Iris pigment epithelial cell (primary cell): ENCODE measurements at regions not wholly inside any gene's neighbourhood (a gene's known extent, or its start where the extent isn't known, plus 50 kb on each side); places are given as distances from the start of the nearest gene placed in this dataset.
A peak's percentile ranks its signal among the peaks of the same experiment; 100 is the strongest.
"Not testable (repeated sequence)": the region's sequence is repeated elsewhere in the genome, so short reads cannot be mapped to it uniquely, and the experiment has no call there.

Experiments used
- DNase-seq: peaks from one replicate; pipeline ENCODE4 v3.0.0-alpha.2; 2011; ENCODE audit warnings: low read depth

DNA sequence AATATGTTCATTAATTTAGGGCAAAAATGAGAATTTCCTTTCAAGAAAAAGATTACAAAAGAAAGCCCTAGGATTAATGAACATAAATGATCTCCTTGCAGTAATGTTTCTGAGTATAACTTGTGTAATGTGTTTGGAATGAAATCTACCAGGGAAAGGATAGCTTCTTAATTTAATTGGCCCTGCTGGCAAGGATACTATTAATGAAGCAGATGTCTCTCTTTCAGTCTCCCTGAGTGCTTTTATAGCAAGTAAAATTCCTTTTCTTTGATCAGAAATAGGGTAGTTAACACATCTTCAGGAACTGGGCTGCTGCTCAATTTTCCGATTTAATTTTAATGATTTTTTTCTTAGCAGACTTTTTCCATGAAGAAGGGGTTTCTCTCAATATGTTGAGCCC is 379.4 kb upstream of the PDE3A start:
- DNase-seq = no peak

DNA sequence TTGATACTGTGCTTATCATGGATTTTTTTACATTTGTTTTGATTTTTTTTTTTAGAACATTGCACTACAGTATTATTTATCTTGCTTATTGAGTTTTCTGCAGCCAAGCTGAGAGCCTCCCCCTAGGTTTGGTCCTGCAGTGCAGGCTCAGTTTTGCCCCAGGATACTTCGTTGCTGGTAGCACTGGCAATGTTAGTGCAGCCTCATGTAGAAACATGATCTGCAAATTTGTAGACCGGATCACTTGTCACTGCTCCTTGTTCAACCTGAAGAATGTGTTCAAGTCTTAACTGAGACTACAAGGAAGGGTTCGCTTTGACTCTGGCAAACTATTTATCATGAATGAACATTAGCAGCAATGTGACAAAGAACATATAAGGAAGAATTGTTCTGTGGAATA is 377.2 kb upstream of the PDE3A start:
- no peak for DNase-seq

DNA sequence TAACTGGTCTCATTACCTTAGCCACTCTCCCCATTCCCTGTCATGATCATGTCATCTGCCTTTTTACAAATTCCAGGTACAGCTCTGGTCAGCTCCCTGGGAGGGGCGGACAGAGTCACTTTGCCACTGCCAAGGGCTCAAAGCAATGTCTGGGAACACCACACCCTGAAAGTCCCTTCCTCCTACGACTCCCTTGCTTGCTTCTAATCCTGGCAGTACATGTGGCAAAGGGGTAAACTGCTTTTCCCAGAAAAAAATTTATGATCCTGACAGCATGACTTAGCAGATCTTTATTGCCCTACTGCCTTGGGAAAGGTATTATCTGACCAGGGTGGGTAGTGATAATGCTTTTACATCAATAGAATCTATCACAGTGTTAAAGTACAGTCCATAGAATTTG is 376.0 kb upstream of the PDE3A start:
- DNase-seq = no peak

DNA sequence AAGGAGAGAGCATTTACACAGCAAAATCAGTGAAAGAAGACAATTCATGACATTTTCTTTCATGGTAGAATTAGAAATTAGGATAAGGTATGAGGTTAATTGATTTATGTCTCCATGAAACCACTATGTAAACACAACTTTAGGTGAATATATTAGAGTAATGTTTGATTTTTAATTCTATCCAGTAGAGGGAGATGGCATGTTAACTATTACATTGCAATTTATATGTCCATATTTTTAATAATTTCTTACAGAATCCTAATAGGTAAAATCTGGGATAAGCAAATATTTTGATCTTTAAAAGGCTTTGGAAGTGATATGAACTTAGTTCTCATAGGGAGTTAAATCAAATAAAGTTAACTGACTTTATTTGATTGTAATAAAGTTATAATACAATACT is 373.4 kb upstream of the PDE3A start:
- DNase-seq = no peak

DNA sequence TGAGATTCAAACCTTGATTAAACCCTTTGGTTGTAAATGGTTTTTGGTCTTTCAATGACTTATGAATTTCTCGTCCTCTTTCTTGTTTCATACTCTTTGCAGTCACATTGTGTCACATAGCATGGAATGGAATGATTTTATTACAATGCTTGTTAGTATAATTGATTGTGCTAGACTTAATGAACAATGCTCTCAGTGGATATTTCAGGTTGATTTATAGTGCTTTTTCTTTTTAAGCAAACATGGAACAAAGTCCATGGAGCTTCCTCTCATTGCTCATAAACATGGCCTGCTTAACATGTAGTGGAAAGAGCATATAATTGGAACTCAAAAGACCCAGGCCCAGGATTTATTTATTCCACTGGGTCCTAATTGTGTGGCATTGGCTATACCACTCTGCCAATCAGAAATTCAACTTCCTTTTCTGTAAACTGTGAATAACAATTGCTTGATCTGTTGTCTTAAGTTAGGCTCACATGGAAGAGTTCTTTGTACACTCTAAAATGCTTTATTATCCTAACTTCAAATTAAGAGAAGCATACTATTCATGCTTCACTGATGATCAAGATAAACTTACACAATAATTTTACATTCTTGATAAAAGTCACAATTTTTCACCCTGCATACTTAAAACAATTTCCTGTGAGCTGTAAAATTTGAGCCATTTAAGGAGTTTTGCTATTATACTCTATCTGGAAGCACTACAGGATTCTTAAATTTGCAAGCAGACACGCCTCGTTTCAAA is 370.5 kb upstream of the PDE3A start:
- DNase-seq = peak; percentile 34

DNA sequence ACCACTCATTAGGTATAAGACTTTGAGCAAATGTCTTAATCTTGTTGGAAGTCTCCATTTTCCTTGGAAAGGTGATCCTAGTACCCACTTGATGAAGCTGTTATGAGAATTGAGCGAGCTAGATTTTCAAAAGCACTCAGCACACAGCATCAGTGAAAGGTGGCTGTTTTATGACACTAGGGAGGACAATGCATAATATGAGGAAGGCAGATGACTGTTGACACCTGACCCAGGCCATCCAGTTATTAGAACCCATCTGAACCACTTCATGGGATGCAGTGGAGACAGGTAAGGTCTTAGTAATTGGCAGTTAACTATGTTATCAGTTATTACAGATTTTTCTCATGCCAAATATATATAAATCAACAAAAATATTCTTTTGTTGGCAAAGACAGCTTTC is 369.9 kb upstream of the PDE3A start:
- DNase-seq = no peak

DNA sequence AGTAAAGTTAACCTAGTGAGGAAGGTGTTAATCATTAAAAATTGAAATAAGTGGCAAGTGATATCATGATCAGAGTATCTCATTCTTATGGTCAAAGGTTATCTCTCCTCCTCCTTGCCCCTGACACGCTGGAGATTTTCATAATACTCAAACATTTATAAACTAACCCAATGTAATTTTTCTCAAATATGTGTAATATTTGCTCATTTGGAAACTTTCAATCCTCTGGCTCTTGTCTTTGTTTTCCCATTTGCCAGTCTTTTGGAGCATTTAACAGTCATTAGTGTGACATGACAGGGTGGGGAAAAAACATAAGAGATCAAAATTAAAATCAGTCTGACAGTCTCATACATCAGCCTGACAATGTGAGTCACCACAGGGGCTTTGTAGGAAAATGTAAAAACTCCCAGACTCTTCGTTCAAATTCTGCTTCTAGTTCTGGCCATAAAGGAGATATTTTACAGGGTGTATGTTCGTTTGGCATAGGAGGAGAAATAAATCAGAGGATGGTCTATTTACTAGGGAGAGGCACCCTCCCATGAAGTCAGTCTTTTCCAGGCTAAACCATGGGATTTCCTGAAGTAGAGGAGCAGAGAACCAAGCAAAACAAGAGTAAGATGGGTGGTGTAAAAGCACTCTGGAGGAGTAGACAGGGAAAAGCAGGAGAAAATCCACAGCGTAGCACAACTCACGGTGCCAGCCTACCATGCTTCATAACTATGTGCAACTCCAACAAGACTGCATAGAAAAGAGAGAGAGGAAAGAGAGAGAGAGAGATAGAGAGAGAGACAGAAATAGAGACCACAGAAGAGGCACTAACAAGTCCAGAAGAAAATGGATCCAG is 369.2 kb upstream of the PDE3A start:
- peak; percentile 23 for DNase-seq

DNA sequence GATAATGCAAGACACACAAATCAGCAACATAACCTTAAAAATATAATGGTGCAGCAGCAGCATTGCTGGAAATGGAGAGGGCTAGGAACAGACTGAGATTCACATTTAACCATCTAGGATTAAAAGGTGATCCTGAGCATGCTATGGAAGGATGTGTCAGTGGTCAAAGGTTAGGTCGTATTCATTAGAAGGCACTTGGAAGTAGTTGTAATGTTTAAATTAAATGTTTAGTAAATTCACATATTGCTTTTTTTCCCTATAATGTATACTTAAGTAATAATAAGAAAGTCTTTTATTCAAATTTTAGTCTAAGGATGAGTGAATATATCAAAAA is 368.6 kb upstream of the PDE3A start:
- no peak for DNase-seq

DNA sequence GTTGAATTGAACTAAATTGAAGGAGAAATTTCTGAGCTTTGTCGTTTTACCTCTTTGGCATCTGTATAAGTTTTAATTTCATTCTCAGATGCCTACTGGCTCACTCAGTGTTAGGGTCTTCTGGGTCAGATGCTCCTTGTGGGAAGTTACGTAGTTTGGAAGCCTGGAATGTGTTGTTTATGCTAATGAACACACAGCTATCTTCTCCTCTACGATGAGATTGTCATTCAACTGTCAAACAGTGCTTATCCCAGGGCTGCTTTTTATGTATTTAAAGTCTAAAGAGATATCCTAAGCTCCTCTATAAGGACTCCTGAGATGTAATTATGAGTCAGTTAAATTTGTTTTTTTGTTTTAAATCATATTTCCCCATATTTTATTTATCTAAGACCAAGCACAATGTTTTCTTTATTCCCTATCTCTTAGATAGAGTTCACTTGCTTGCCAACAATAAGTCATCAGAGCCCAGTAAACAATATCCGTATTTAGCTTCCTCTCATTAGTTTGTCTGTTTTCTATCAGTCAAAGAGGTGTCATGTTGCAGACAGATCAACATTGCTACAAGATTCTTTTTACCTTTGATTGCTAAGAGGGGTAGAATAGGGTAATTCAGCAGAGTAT is 368.0 kb upstream of the PDE3A start:
- DNase-seq = peak; percentile 13

DNA sequence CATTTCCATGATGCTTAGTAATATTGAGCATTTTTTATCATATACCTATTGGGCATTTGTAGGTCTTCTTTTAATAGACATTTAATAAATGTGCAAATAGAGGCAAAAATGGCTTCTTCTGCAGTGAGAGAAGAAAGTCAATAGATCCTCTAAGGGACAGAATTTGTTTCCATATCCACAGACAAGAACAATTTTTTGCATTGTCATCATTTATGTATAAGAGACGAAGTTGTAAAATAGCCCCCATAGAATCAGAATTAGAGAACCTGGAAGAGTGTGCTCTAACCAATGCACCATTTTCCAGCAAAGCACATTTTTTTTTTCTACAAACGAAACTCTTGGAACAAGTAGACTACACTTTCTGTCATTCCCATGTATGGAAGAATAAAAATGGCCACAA is 365.1 kb upstream of the PDE3A start:
- no peak for DNase-seq

DNA sequence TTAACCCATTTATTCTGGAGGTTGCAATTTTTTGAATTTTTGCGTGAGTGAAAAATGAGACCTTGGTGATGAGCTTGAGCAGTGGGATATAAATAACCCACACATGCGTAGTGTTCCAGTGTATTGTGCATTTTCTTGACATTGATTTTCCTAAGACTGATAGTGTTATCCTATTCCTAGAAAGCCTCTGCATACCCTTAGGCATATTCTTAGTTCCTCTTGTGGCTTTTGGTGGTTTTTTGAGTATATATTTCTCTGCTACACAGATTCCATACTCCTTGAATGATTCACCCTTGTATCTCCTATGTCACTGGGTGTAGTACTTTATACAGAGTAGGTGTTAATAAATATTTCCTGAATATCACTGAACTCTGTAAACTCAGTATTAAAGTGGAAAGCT is 363.4 kb upstream of the PDE3A start:
- no peak for DNase-seq

DNA sequence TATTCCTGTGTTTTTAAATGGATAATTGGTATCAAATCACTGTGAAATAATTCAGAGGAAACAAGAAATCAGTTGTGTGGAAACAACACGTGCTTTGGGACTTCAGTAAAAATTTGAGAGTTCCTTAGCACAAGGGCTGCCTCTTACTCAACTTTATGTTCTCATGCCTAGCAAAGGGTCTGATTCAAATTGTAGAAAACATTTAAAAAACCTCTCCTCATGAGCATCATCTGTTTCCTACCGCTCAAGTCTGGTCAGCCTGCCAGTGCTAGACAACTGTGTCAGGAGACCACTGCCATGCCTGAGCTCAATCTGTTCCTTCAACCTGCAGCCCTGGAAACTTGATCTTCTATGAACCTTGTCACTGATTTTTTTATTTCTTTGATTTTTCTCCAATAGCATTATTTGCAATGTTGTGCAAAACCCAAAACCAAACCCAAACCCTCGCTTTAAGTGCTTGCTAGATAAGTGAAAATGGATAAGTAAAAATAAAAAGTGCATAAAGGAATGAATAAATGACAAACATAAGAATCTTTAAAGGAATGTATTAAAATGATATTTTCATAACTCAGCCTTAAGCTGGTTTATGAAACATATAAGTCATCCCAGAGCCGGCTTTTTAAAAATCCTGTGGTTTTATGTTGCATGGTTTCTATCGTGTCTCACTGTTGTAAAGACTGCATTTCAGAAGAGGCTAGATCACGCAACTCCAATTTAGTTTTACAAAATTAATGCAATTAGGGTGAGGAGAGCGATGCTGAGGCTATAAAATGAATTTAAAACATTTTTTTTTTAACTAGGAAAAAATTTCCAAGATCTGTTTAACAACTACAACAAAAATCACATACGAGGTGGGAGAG is 361.2 kb upstream of the PDE3A start:
- DNase-seq = peak; percentile 62

DNA sequence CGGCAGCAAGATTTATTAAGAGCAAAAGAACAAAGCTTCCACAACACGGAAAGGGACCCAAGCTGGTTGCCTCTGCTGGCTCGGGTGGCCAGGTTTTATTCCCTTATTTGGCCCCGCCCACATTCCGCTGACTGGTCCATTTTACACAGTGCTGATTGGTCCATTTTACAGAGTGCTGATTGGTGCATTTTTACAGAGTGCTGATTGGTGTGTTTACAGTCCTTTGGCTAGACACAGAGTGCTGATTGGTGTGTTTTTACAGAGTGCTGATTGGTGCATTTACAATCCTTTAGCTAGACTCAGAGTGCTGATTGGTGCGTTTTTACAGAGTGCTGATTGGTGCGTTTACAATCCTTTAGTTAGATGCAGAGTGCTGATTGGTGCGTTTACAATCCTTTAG is 358.4 kb upstream of the PDE3A start:
- DNase-seq = not testable (repeated sequence)

DNA sequence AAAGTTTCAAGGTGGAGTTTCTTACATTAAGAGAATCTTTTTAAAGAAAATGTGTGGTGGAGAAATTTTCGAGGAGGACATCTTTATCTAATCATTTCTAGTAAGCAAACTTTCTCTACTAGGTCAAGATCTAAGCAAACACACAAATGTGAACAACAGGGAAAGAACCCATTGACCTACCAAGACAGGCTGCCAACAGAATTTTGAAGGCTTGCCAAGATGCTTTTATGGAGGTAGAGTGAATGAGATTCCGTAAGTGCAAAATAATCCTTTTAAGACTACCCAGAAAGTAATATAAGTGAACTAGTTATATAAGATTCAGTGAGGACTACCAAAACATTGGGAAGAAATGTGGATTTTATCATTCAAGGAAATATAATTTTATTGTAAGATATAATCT is 357.1 kb upstream of the PDE3A start:
- DNase-seq = peak; percentile 47

DNA sequence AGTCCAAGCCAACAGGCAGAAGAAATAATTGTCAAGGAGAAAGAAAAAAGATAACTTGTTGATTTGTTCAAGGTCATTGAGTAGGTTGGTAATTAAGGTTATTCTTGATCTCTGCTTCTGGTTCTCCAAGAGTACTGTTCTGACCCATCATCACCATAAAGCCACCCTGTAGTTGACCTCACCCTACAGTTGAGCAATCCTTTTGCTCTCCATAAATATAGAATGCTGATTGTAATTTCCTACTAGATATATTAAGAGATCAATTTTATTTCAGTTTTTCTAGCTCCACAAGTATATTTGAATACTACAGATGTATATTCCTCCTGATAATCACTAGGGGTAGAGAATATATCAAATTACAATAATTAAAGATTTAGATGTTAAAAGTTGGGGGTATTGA is 350.5 kb upstream of the PDE3A start:
- DNase-seq = no peak

DNA sequence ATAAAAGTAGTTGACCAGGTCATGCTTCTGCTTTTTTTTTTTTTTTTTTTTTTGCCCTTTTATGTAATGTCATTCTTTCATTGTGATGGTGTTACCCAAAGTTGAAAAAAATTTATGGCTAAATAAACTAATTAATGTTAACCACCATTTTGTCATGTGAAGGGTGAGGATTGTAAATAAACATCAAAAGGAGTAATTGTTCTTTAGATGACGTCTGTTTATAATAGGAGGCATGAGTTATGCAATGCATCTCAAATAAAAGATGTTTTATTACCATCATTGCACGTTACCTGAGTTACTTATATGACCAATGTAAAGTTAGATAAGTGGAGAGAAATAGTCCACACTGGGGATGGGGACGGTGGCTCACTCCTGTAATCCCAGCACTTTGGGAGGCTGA is 349.9 kb upstream of the PDE3A start:
- no peak for DNase-seq

DNA sequence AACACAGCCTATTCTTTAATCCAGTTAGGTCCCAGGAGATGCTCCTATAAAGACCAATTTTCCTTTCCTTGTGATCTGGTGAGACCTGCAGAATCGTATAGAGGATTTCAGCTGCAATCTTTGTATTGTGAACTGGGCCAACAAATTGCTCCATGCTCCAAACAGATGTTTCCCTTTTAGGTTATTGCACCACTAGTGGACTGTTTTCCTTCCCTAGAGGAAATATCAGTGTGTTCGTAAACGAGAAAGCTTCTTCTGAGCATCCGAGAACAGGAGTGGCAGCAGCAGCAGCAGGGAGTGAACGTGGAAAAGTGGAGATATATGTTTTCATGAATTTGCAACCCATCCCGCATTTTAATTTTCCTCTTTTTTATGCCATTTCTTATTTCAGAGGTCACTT is 344.1 kb upstream of the PDE3A start:
- no peak for DNase-seq

DNA sequence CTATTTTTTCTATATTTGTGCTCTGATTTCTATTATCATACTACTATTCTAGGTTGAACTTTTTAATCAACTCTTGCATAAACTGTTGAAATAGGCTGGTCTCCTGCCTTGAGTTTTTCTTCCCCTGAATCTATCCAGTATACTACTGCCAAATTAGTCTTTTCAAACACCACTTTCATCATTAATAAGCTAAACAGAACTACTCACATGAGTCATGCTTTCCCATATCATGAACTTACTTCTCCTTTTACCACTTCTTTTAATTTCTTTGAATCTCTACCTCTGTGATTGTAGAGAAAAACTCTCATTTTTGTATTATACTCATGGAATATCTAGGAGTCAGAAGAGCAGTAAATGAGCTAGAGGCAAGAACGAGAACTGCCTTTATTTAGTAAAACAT is 340.3 kb upstream of the PDE3A start:
- DNase-seq = no peak

DNA sequence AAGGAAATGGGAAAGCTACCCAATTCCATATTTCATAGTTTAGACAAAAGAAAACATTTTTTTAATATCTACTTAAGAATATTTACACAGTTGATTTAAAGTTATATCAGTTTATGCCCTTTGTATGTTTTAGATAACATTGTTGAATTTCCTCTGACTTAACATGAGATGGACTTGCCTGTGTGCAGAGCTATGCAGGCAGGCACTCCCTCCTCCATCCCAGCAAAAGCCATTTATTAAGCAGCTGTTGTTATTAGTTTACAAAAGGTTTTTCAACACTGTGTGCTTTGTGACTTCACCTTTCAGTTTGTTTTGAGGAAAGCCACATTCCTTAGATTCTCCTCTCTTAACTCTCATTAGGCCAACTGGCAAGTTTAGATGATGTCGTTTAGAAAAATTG is 337.5 kb upstream of the PDE3A start:
- DNase-seq = no peak

DNA sequence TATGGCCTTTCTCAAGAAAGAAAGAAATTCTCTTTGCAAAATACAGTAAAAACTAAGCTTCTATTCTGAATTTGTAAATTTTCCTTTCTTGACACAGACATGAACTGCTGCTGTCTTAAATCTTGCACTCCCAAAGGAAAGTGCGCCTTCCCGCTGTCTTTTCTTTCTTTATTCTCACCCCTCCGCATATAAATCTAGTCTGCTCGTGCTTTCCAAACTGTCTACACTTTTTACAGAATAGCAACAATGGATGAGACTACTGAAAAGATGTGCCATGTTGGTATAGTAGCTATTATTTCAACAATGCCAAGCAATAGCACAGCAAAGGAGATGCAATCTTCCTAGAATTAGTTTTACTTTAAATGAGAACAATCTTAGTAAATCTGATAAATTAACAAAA is 328.8 kb upstream of the PDE3A start:
- DNase-seq = no peak

DNA sequence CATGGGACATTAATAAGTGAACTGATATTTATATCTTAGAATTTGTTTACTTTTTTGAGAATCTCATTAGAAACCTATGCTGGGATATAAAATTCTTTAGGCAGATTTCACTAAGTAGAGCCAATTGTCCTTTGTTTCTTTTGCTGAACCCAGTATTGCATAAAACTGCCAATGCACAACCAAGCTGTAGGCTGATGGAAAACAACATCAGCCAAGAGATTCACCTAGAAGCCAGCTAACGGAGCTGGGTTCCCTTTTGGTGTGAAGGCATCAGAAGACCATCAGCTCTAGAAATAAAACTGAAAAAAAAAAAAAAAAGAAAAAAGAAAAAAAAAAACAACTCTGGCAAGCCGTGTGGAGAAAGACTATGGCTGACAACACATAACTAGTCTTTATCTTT is 328.2 kb upstream of the PDE3A start:
- DNase-seq = no peak

DNA sequence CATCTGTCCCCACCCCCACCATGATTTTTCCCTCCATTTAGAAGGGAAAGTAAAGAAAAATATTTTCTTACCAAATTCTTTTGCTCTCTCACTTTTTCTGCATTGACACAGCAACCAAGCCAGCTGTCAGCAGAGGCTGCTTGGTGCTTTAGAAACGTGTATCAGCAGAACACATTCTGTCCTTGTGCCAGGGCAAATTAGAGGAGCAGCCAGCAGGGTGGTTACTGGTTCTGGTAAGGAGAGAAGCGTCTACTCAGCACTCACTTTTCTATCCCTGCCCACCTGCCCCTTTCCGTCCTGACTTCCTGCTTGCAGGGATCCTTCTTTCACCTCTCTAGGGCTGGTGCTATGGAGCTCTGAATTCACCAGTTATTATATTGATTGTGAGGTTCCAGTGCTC is 327.5 kb upstream of the PDE3A start:
- DNase-seq = no peak
